Endothelial cell (in vitro differentiated cells): ENCODE measurements at regions not wholly inside any gene's neighbourhood (a gene's known extent, or its start where the extent isn't known, plus 50 kb on each side); places are given as distances from the start of the nearest gene placed in this dataset.

ENCODE experiments used
- DNase-seq: peaks from one replicate; pipeline ENCODE4 v3.0.0; 2021; ENCODE audit warnings: low spot score
- H3K27ac Mint-ChIP-seq: one replicate; pipeline ENCODE4 v1.8.0; 2021; ENCODE audit warnings: mixed read lengths, inconsistent platforms; ENCODE audit not compliant: unreplicated experiment
- H3K27me3 Mint-ChIP-seq: one replicate; pipeline ENCODE4 v1.8.0; 2021; ENCODE audit warnings: mild to moderate bottlenecking, moderate library complexity, mixed read lengths, inconsistent platforms; ENCODE audit not compliant: unreplicated experiment
- H3K36me3 Mint-ChIP-seq: one replicate; pipeline ENCODE4 v1.8.0; 2021; ENCODE audit warnings: mild to moderate bottlenecking, low read depth, mixed read lengths, inconsistent platforms; ENCODE audit not compliant: unreplicated experiment
- H3K4me1 Mint-ChIP-seq: one replicate; pipeline ENCODE4 v1.8.0; 2021; ENCODE audit warnings: mild to moderate bottlenecking, mixed read lengths, inconsistent platforms; ENCODE audit not compliant: unreplicated experiment
- H3K4me3 Mint-ChIP-seq: one replicate; pipeline ENCODE4 v1.8.0; 2021; ENCODE audit warnings: mild to moderate bottlenecking, mixed read lengths, inconsistent platforms; ENCODE audit not compliant: unreplicated experiment
- H3K9me3 Mint-ChIP-seq: one replicate; pipeline ENCODE4 v1.8.0; 2021; ENCODE audit warnings: mixed read lengths, inconsistent platforms; ENCODE audit not compliant: unreplicated experiment
- TF ChIP-seq, protein P1 (sequence below): fragments of 200-600 bp; sonication (generic); IDR thresholded peaks from one replicate; pipeline ENCODE4 v1.5.0; 2021; ENCODE audit warnings: antibody characterized with exemption; ENCODE audit not compliant: unreplicated experiment

DNA sequence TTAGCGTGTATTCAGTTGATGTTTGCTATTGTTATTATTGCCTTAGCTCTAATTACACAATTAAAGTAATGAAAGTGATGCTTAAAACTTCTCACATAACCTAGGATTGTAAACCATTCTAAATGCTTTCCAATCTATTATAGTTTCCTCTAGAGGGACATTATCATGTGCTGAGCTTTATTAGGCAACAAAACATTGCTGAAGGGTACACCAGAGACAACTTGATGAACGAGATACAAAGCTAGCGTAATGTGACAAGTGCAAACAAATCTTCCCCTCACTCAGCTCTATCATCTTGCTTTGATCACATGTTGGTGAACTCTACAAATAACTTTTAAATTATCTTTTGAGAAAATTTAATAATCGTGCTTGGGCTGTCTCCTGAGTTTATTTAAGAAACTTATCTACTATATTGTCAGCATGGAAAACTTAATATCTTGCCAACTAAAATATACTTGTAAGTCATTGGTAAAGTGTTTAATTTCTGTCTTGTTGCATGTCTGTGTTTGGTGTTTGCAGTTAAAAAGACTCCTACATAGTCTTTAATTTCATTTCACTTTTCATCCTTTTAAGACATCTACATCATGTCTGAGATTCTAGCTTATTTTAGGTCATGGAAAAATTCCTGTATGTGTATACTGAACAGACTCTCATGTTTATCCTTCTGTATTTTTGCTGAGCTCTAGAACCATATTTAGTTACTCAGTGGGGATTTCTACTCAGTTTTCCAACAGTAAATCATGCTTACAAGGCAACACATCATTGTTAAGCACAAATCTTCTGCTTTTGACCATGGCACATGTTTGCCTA is 104.2 kb upstream of the ADAMTS5 start:
- TF ChIP-seq, protein P1, sequence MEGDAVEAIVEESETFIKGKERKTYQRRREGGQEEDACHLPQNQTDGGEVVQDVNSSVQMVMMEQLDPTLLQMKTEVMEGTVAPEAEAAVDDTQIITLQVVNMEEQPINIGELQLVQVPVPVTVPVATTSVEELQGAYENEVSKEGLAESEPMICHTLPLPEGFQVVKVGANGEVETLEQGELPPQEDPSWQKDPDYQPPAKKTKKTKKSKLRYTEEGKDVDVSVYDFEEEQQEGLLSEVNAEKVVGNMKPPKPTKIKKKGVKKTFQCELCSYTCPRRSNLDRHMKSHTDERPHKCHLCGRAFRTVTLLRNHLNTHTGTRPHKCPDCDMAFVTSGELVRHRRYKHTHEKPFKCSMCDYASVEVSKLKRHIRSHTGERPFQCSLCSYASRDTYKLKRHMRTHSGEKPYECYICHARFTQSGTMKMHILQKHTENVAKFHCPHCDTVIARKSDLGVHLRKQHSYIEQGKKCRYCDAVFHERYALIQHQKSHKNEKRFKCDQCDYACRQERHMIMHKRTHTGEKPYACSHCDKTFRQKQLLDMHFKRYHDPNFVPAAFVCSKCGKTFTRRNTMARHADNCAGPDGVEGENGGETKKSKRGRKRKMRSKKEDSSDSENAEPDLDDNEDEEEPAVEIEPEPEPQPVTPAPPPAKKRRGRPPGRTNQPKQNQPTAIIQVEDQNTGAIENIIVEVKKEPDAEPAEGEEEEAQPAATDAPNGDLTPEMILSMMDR = no peak
- Mint-ChIP-seq H3K36me3 (no peaks in the 10 kb centered on the region), H3K4me1 (no peaks in the 10 kb centered on the region)

DNA sequence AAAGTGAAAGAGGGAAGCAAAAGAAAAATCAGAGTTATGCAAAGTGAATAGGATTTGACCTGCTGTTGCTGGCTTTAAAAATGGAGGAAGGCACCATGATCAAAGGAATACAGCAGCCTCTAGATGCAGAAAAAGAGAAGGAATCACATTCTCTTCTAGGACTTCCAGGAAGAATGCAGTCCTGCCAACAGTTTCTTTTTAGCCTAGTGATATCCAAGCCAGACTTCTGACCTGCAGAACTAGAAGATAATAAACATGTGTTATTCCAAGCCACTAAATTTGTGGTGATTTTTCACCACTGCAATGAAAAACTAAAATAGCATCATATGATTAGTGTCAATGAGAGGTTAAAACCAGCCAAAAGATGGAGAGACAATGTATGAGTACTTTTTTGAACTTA is 101.9 kb upstream of the ADAMTS5 start:
- no peaks in the 10 kb centered on the region for H3K27me3 Mint-ChIP-seq
- no peak overlapping the region for H3K27ac Mint-ChIP-seq
- no peaks in the 10 kb centered on the region for H3K36me3 Mint-ChIP-seq

More for the DNA sequence above, 104.2 kb upstream of the ADAMTS5 start:
- H3K4me3 Mint-ChIP-seq = no peak overlapping the region
- no peaks in the 10 kb centered on the region for H3K27me3 Mint-ChIP-seq
- no peaks in the 10 kb centered on the region for H3K9me3 Mint-ChIP-seq
- H3K27ac Mint-ChIP-seq = no peak overlapping the region
- DNase-seq = no peak

DNA sequence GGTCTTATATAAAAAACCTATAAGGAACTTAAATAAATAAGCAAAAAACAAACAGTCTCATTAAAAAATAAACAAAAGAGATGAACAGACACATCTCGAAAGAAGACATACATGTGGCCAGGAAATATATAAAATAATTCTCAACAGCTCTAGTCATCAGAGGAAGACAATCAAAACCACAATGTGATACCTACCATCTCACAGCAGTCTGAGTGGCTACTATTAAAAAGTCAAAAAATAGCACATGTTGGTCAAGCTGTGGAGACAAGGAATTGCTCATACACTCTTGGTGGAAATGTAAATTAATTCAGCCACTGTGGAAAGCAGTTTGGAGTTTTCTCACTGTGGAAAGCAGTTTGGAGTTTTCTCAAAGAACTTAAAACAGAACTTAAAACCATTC is 100.3 kb upstream of the ADAMTS5 start:
- Mint-ChIP-seq H3K27ac (no peak overlapping the region), H3K4me1 (no peaks in the 10 kb centered on the region), H3K4me3 (no peak overlapping the region), H3K27me3 (no peaks in the 10 kb centered on the region), H3K36me3 (no peaks in the 10 kb centered on the region), H3K9me3 (no peaks in the 10 kb centered on the region)
- TF ChIP-seq, protein P1 = no peak
- DNase-seq = no peak

More for the DNA sequence above, 101.9 kb upstream of the ADAMTS5 start:
- no peak overlapping the region for H3K4me3 Mint-ChIP-seq
- DNase-seq = no peak
- H3K4me1 Mint-ChIP-seq = no peaks in the 10 kb centered on the region
- TF ChIP-seq, protein P1 = no peak
- H3K9me3 Mint-ChIP-seq = no peaks in the 10 kb centered on the region

DNA sequence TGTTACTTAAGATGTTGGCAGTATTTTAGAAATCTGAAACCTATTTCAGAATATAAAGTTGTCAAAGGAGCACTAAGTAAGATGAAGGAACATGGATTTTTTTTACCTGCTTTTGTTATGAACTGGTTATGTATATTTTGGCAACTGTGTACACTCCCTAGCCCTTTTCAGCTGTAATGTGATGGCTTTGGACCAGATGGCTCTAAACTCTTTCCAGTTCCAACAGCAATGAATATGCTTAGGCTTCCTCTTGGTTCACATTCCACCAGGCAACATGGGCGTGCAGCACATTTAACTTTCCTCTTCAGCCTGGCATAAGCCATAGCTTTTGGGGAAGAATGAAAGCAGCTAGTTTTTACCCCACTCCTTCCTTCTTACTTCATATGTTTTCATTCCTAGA is 95.6 kb upstream of the ADAMTS5 start:
- H3K4me3 Mint-ChIP-seq = no peak overlapping the region
- TF ChIP-seq, protein P1 = no peak
- no peaks in the 10 kb centered on the region for H3K36me3 Mint-ChIP-seq
- no peak for DNase-seq
- H3K9me3 Mint-ChIP-seq = no peaks in the 10 kb centered on the region
- H3K4me1 Mint-ChIP-seq = no peaks in the 10 kb centered on the region
- H3K27me3 Mint-ChIP-seq = no peaks in the 10 kb centered on the region
- H3K27ac Mint-ChIP-seq = no peak overlapping the region

DNA sequence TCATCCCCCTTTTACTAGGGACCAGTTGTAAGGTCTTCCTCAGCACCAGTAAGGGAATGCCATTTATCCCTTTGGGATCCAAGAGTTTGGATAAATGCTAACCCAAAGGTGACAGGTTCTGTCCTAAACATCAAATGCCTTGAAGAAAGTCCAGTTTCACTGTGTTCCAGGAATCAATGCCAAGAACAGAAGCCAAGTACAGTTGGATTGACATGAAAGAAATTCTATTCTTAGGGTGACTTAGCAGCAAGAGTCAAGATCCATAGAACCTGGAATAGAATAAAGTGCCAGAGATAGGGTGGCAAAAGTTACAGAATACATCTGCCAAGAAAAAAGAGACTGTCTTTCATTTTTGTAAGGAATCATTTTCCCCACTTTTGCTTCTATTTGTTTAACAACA is 94.9 kb upstream of the ADAMTS5 start:
- Mint-ChIP-seq H3K36me3 (no peaks in the 10 kb centered on the region), H3K27ac (no peak overlapping the region), H3K4me1 (no peaks in the 10 kb centered on the region), H3K27me3 (no peaks in the 10 kb centered on the region), H3K9me3 (no peaks in the 10 kb centered on the region), H3K4me3 (no peak overlapping the region)
- no peak for DNase-seq
- TF ChIP-seq, protein P1 = no peak
